Heart right ventricle (tissue), 16 donors: ENCODE measurements at regions not wholly inside any gene's neighbourhood (a gene's known extent, or its start where the extent isn't known, plus 50 kb on each side); places are given as distances from the start of the nearest gene placed in this dataset.
A peak's percentile ranks its signal among the peaks of the same experiment; 100 is the strongest.

ENCODE experiments used
- ATAC-seq, 8 donors: fragments of 200-7000 bp; cut with Tn5 transposase; one replicate each; pipeline ENCODE4 v1.9.1; 2020; ENCODE audit warnings: mild to moderate bottlenecking in 8 of 8, moderate library complexity in 8 of 8, moderate number of reproducible peaks in 1 of 8
- DNase-seq, 2 donors: peaks; one replicate each; pipeline ENCODE4 v3.0.0-alpha.2; 2020
- H3K27ac ChIP-seq, 10 donors: fragments of 200-600 bp; sonication (generic) in 2 of 10; one replicate each; pipeline versions ENCODE4 v1.5.0 to v1.8.0; 2020 to 2022; ENCODE audit warnings: mild to moderate bottlenecking in 3 of 10
- H3K27me3 ChIP-seq, 7 donors: fragments of 200-600 bp; one replicate each; pipeline ENCODE4 v1.8.0; 2021 to 2022; ENCODE audit warnings: mild to moderate bottlenecking in 2 of 7
- H3K36me3 ChIP-seq, 9 donors: fragments of 200-600 bp; sonication (generic) in 1 of 9; one replicate each; pipeline versions ENCODE4 v1.5.0 to v1.8.0; 2020 to 2022; ENCODE audit warnings: mild to moderate bottlenecking in 2 of 9
- H3K4me1 ChIP-seq, 9 donors: fragments of 200-600 bp; sonication (generic) in 1 of 9; one replicate each; pipeline versions ENCODE4 v1.5.0 to v1.8.0; 2020 to 2022; ENCODE audit warnings: mild to moderate bottlenecking in 4 of 9
- H3K4me3 ChIP-seq, 10 donors: fragments of 200-600 bp; sonication (generic) in 2 of 10; one replicate each; pipeline versions ENCODE4 v1.5.0 to v1.8.0; 2020 to 2022; ENCODE audit warnings: mild to moderate bottlenecking in 7 of 10, moderate library complexity in 2 of 10
- H3K9me3 ChIP-seq, 11 donors: fragments of 200-600 bp in 10 of 11; sonication (generic) in 2 of 11; one replicate each; pipeline versions ENCODE4 v1.5.0 to v1.8.0; 2013 to 2022; ENCODE audit warnings: mild to moderate bottlenecking in 2 of 11, control low read depth in 1 of 11, moderate library complexity in 1 of 11
- CTCF ChIP-seq, 9 donors: fragments of 200-600 bp; sonication (generic) in 2 of 9; IDR thresholded peaks; one replicate each; pipeline versions ENCODE4 v1.5.0 to v1.8.0; 2021 to 2022; ENCODE audit warnings: antibody characterized with exemption in 9 of 9, mild to moderate bottlenecking in 5 of 9, moderate library complexity in 1 of 9
- WGBS, 2 donors: extraction: QIAGEN DNeasy Blood & Tissue Kit; methylation state at CpG; one replicate each; pipeline ENCODE4 v1.1.7; 2013; ENCODE audit warnings: inconsistent platforms in 1 of 2; 5-methylcytosine and 5-hydroxymethylcytosine counted together
- intact Hi-C, 10 donors: fragments of 100-400 bp; cut with DNase I; formaldehyde crosslinking; loops; one replicate each; pipeline versions ENCODE4 v1.11.1 to v1.14.2; 2022
- donor health status: Arrhythmogenic right ventricular cardiomyopathy.
- donor health status: ischemic (EF 13 %, LVEDD 7.1; RV severe dilation, severe dysfunction).
- donor health status: healthy with polysubstance abuse.
- donor health status: DM: no; HTN: yes; CAD: no.
- donor health status: DM: no; HTN: no; CAD: no.
- donor health status: ischemic (EF 25% LVEDD 6.9; RV normal size, moderate dysfunction).
- donor health status: ischemic (EF 25% LVEDD 5.7; RV mildly dilated, moderate dysfunction).
- donor health status: healthy.
- donor health status: DM: yes; HTN: yes; CAD: no.
- donor health status: Ischemic cardiomyopathy.
- donor health status: ischemic (EF 35%, LVEDD 5.7; RV mildly dilated, moderate dysfunction).
- donor health status: nonischemic (EF 11% LVEDD 7.7; RV severe dilation, severe dysfunction).
- donor health status: DM: yes; HTN: yes; CAD: no.
- donor health status: PGD.
- donor health status: ischemic (EF 29% LVEDD 5.4; RV normal size, mild dysfunction).
- donor health status: nonischemic (EF 23%, LVEDD 6.1; RV moderate dilation, normal function).

GRCh38 chr4:174438711-174439110, 83.6 kb downstream of the HPGD start:
- Histone ChIP-seq H3K9me3 (no peaks in the 10 kb centered on the region), H3K27me3 (no peaks in the 10 kb centered on the region), H3K4me1 (peaks cover 0 to 5% (median 0%) of the 10 kb centered on the region in 9 donors), H3K36me3 (no peaks in the 10 kb centered on the region), H3K4me3 (no peak overlapping the region), H3K27ac (no peak overlapping the region)
- WGBS, 2 donors = 92 to 96% methylated on average over 7 of the region's 7 CpGs
- DNase-seq = no peak
- TF ChIP-seq CTCF (IDR thresholded peaks at IDR 0.05) = no peak
- intact Hi-C loops = no loop called here
- ATAC-seq = no peak

- DNase-seq = no peak
- 29 to 42% methylated on average over 1 of the region's 1 CpG for WGBS, 2 donors
- Histone ChIP-seq H3K9me3 (no peaks in the 10 kb centered on the region), H3K4me1 (peaks cover 0 to 5% (median 0%) of the 10 kb centered on the region in 9 donors), H3K4me3 (no peak overlapping the region), H3K27ac (no peak overlapping the region), H3K27me3 (no peaks in the 10 kb centered on the region), H3K36me3 (no peaks in the 10 kb centered on the region)
- intact Hi-C loops = no loop called here
- ATAC-seq = no peak
- no peak for TF ChIP-seq CTCF (IDR thresholded peaks at IDR 0.05)
Observed at GRCh38 chr4:174437749-174438148, 84.5 kb downstream of the HPGD start.

GRCh38 chr4:174437324-174437723, 85.0 kb downstream of the HPGD start:
- Histone ChIP-seq H3K36me3 (no peaks in the 10 kb centered on the region), H3K4me1 (peaks cover 0 to 5% (median 0%) of the 10 kb centered on the region in 9 donors), H3K9me3 (no peaks in the 10 kb centered on the region), H3K27me3 (no peaks in the 10 kb centered on the region), H3K27ac (no peak overlapping the region), H3K4me3 (no peak overlapping the region)
- intact Hi-C loops = no loop called here
- no peak for DNase-seq
- WGBS, 2 donors = 32% methylated on average over 2 of the region's 2 CpGs
- peak in 1 of 8 donors; percentile 42 for ATAC-seq
- TF ChIP-seq CTCF (IDR thresholded peaks at IDR 0.05) = no peak

GRCh38 chr4:174436377-174436776, 85.9 kb downstream of the HPGD start:
- Histone ChIP-seq H3K4me3 (no peak overlapping the region), H3K36me3 (no peaks in the 10 kb centered on the region), H3K27ac (no peak overlapping the region), H3K9me3 (no peaks in the 10 kb centered on the region), H3K27me3 (no peaks in the 10 kb centered on the region), H3K4me1 (peaks cover 0 to 5% (median 0%) of the 10 kb centered on the region in 9 donors)
- intact Hi-C loops = no loop called here
- DNase-seq = no peak
- no peak for TF ChIP-seq CTCF (IDR thresholded peaks at IDR 0.05)
- no peak for ATAC-seq
- whole genome bisulfite sequencing, 2 donors = 83 to 94% methylated on average over 1 of the region's 1 CpG
